Kidney (tissue), 13 donors: ENCODE measurements at regions not wholly inside any gene's neighbourhood (a gene's known extent, or its start where the extent isn't known, plus 50 kb on each side); places are given as distances from the start of the nearest gene placed in this dataset.

Experiments used
- DNase-seq, 5 donors: peaks; one replicate each; pipeline ENCODE4 v3.0.0-alpha.2; 2013 to 2020
- FAIRE-seq: peaks from 2 replicates; lab custom pipeline; 2012; peaks lifted over from hg19 to GRCh38; lab: Jason Lieb, UNC
- H3K27ac ChIP-seq, 2 donors: one replicate each; pipeline ENCODE4 v1.7.0; 2013; ENCODE audit warnings: low read depth in 2 of 2, low read length in 2 of 2, inconsistent platforms in 1 of 2
- H3K27me3 ChIP-seq: one replicate; pipeline ENCODE4 v1.7.1; 2013; ENCODE audit warnings: low read length, inconsistent platforms; ENCODE audit not compliant: control insufficient read depth, insufficient read depth
- H3K36me3 ChIP-seq, 3 donors: one replicate each; pipeline versions ENCODE4 v1.7.0 to v1.7.1; 2013; ENCODE audit warnings: low read length in 3 of 3, control low read depth in 1 of 3, inconsistent platforms in 1 of 3; ENCODE audit not compliant: insufficient read depth in 3 of 3, control insufficient read depth in 2 of 3
- H3K4me1 ChIP-seq, 3 donors: one replicate each; pipeline versions ENCODE4 v1.7.0 to v1.7.1; 2013; ENCODE audit warnings: low read length in 3 of 3, inconsistent platforms in 1 of 3, low read depth in 1 of 3; ENCODE audit not compliant: control insufficient read depth in 2 of 3, insufficient read depth in 2 of 3
- H3K4me3 ChIP-seq, 3 donors: one replicate each; pipeline versions ENCODE4 v1.7.0 to v1.8.1; 2013; ENCODE audit warnings: low read length in 3 of 3, control low read depth in 1 of 3, inconsistent platforms in 1 of 3
- H3K9ac ChIP-seq, 3 donors: one replicate each; pipeline versions ENCODE4 v1.7.0 to v1.7.1; 2013; ENCODE audit warnings: low read length in 3 of 3, control low read depth in 1 of 3, inconsistent platforms in 1 of 3
- H3K9me3 ChIP-seq, 3 donors: one replicate each; pipeline versions ENCODE4 v1.7.0 to v1.7.1; 2013; ENCODE audit warnings: low read length in 3 of 3, control low read depth in 1 of 3, inconsistent platforms in 1 of 3; ENCODE audit not compliant: control insufficient read depth in 2 of 3, insufficient read depth in 1 of 3
- CTCF ChIP-seq: IDR thresholded peaks from 3 replicates; pipeline ENCODE4 v1.5.1; 2012; ENCODE audit warnings: mild to moderate bottlenecking, moderate library complexity, borderline replicate concordance; ENCODE audit not compliant: insufficient read depth; ENCODE audit errors: extremely low read depth
- intact Hi-C: fragments of 100-400 bp; cut with DNase I; formaldehyde crosslinking; loops from one replicate; pipeline ENCODE4 v1.11.1; 2022
- donor health status: control.
- donor health status: control.
- donor health status: control.
- donor health status: control.
- donor health status: control.
- donor health status: DM: yes; HTN: yes; CAD: no.
- donor health status: Normal renal cell carcinoma (clear cell type).

- intact Hi-C loops: no loop called here
- DNase-seq (no peak), FAIRE-seq (no peak)
- H3K4me3 ChIP-seq: no peak overlapping the region
- no peaks in the 10 kb centered on the region for H3K9me3 ChIP-seq
- no peak overlapping the region for H3K27ac ChIP-seq
- H3K27me3 ChIP-seq: no peaks in the 10 kb centered on the region
- TF ChIP-seq CTCF: no peak
- H3K4me1 ChIP-seq: no peaks in the 10 kb centered on the region
- H3K9ac ChIP-seq: no peak overlapping the region
- H3K36me3 ChIP-seq: no peaks in the 10 kb centered on the region
Observed at GRCh38 chr15:95536638-95537037, 793.9 kb upstream of the NR2F2 start.

GRCh38 chr15:95538693-95539092, 791.8 kb upstream of the NR2F2 start:
- Histone ChIP-seq H3K27ac (no peak overlapping the region), H3K4me3 (no peak overlapping the region), H3K27me3 (no peaks in the 10 kb centered on the region), H3K4me1 (no peaks in the 10 kb centered on the region), H3K36me3 (no peaks in the 10 kb centered on the region), H3K9me3 (no peaks in the 10 kb centered on the region), H3K9ac (no peak overlapping the region)
- FAIRE-seq (no peak), DNase-seq (no peak)
- intact Hi-C loops: no loop called here
- TF ChIP-seq CTCF: no peak

GRCh38 chr15:95541301-95541700, 789.2 kb upstream of the NR2F2 start:
- Histone ChIP-seq H3K4me1 (no peaks in the 10 kb centered on the region), H3K27me3 (no peaks in the 10 kb centered on the region), H3K4me3 (no peak overlapping the region), H3K36me3 (no peaks in the 10 kb centered on the region), H3K9ac (no peak overlapping the region), H3K27ac (no peak overlapping the region), H3K9me3 (no peaks in the 10 kb centered on the region)
- intact Hi-C loops: no loop called here
- FAIRE-seq: no peak
- DNase-seq: no peak
- no peak for TF ChIP-seq CTCF

- no peaks in the 10 kb centered on the region for H3K4me1 ChIP-seq
- no peak overlapping the region for H3K4me3 ChIP-seq
- no peak for TF ChIP-seq CTCF
- intact Hi-C loops: no loop called here
- no peaks in the 10 kb centered on the region for H3K36me3 ChIP-seq
- no peaks in the 10 kb centered on the region for H3K27me3 ChIP-seq
- H3K9ac ChIP-seq: no peak overlapping the region
- no peak overlapping the region for H3K27ac ChIP-seq
- FAIRE-seq: no peak
- H3K9me3 ChIP-seq: no peaks in the 10 kb centered on the region
- no peak for DNase-seq
Observed at GRCh38 chr15:95549168-95549738, 781.2 kb upstream of the NR2F2 start.
